ENCODE measurements at regions not wholly inside any gene's neighbourhood (a gene's known extent, or its start where the extent isn't known, plus 50 kb on each side); places are given as distances from the start of the nearest gene placed in this dataset.

- no peak for TF ChIP-seq CTCF (conservative IDR thresholded peaks at IDR 0.05 in 1 of 2, IDR thresholded peaks at IDR 0.05 in 1 of 2; ENCODE audit: low read depth in 1 of 2, low read length in 2 of 2)
- no peak for TF ChIP-seq EZH2 (IDR thresholded peaks at IDR 0.05; ENCODE audit: low read length, missing control alignments)
Observed at GRCh38 chr10:90126256-90126595, 424.8 kb downstream of the KIF20B start.

Data from fibroblast of lung (primary cell).